ENCODE measurements at regions not wholly inside any gene's neighbourhood (a gene's known extent, or its start where the extent isn't known, plus 50 kb on each side); places are given as distances from the start of the nearest gene placed in this dataset.

DNA sequence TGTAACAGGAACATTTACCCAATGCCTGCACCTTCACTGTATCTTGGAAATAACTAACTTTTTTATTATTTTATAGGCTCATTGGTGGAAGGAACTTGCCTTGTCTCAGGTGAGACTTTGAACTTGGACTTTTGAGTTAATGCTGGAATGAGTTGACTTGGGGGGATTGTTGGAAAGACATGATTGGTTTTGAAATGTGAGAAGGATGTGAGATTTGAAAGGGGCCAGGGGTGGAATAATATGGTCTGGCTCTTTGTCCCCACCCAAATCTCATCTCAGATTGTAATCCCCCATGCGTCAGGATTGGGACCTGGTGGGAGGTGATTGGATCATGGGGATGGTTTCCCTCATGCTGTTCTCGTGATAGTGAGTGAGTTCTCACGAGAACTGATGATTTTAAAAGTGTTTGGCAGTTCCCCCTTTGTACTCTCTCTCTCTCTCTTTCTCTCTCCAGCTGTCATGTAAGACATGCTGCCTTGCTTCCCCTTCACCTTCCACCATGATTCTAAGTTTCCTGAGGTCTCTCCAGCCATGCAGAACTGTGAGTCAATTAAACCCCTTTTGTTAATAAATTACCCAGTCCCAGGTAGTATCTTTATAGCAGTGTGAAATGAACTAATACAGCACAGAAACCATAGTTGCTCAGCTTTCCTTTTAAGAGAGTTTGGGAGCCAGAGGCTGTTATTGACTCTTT is 244.1 kb downstream of the BTG1 start:
- TF ChIP-seq EZH2 (IDR thresholded peaks at IDR 0.05; ENCODE audit: insufficient read depth, low read length), result no peak
- TF ChIP-seq, protein P1, sequence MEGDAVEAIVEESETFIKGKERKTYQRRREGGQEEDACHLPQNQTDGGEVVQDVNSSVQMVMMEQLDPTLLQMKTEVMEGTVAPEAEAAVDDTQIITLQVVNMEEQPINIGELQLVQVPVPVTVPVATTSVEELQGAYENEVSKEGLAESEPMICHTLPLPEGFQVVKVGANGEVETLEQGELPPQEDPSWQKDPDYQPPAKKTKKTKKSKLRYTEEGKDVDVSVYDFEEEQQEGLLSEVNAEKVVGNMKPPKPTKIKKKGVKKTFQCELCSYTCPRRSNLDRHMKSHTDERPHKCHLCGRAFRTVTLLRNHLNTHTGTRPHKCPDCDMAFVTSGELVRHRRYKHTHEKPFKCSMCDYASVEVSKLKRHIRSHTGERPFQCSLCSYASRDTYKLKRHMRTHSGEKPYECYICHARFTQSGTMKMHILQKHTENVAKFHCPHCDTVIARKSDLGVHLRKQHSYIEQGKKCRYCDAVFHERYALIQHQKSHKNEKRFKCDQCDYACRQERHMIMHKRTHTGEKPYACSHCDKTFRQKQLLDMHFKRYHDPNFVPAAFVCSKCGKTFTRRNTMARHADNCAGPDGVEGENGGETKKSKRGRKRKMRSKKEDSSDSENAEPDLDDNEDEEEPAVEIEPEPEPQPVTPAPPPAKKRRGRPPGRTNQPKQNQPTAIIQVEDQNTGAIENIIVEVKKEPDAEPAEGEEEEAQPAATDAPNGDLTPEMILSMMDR (IDR thresholded peaks at IDR 0.05; ENCODE audit: insufficient read depth, low read depth, low read length), result no peak
